PC-9 (cell line): ENCODE measurements at regions not wholly inside any gene's neighbourhood (a gene's known extent, or its start where the extent isn't known, plus 50 kb on each side); places are given as distances from the start of the nearest gene placed in this dataset.
A peak's percentile ranks its signal among the peaks of the same experiment; 100 is the strongest.

Experiments used
- BruUV-seq: library from RNA; stranded (reverse); fragments of 400-500 nt; replicated peaks from 2 replicates; lab custom pipeline; 2021; lab: Mats Ljungman, UMichigan
- CTCF ChIA-PET: fragments of 300-600 bp; sonication (Branson Sonifier 250); formaldehyde crosslinking; loops from one replicate; lab custom pipeline; 2022; ENCODE audit warnings: antibody characterized with exemption; lab: Charles Lee
- POLR2A ChIA-PET: fragments of 300-600 bp; sonication (Branson Sonifier 250); formaldehyde crosslinking; loops from one replicate; lab custom pipeline; 2022; ENCODE audit warnings: antibody characterized with exemption; ENCODE audit not compliant: unreplicated experiment; lab: Charles Lee
- DNase-seq, 2 experiments: peaks; one replicate each; pipeline versions ENCODE4 v3.0.0 to v3.0.0-alpha.2; 2015 to 2022; ENCODE audit warnings: mixed read lengths in 1 of 2
- H2AFZ ChIP-seq: fragments of 200-600 bp; sonication (generic); 2 replicates; pipeline ENCODE4 v1.8.1; 2017; ENCODE audit warnings: antibody characterized with exemption
- H3F3A ChIP-seq: fragments of 200-600 bp; sonication (generic); 2 replicates; pipeline ENCODE4 v1.8.1; 2017; ENCODE audit warnings: antibody characterized with exemption, mild to moderate bottlenecking, low read depth; ENCODE audit not compliant: insufficient read depth
- H3K27ac ChIP-seq: fragments of 200-600 bp; sonication (generic); 2 replicates; pipeline ENCODE4 v1.6.1; 2016; ENCODE audit warnings: mixed run types
- H3K27me3 ChIP-seq: fragments of 200-600 bp; sonication (generic); 2 replicates; pipeline ENCODE4 v1.6.1; 2016; ENCODE audit warnings: low read depth, mixed run types; ENCODE audit not compliant: insufficient read depth
- H3K36me3 ChIP-seq: fragments of 200-600 bp; sonication (generic); 2 replicates; pipeline ENCODE4 v1.6.1; 2016; ENCODE audit warnings: low read depth, mixed run types
- H3K4me1 ChIP-seq: fragments of 200-600 bp; sonication (generic); replicated peaks from 2 replicates; pipeline ENCODE4 v1.6.1; 2016; ENCODE audit warnings: mixed run types; ENCODE audit not compliant: insufficient read depth
- H3K4me2 ChIP-seq: fragments of 200-600 bp; sonication (generic); 2 replicates; pipeline ENCODE4 v1.6.1; 2017; ENCODE audit warnings: mixed run types
- H3K4me3 ChIP-seq: fragments of 200-600 bp; sonication (generic); 2 replicates; pipeline ENCODE4 v1.6.1; 2016; ENCODE audit warnings: mixed run types
- H3K79me2 ChIP-seq: fragments of 200-600 bp; sonication (generic); 2 replicates; pipeline ENCODE4 v1.6.1; 2017; ENCODE audit warnings: low read depth, mixed run types
- H3K9me2 ChIP-seq: fragments of 200-600 bp; sonication (generic); 2 replicates; pipeline ENCODE4 v1.8.1; 2017; ENCODE audit warnings: mild to moderate bottlenecking; ENCODE audit not compliant: insufficient read depth
- H3K9me3 ChIP-seq: fragments of 200-600 bp; sonication (generic); 2 replicates; pipeline ENCODE4 v1.8.1; 2016; ENCODE audit warnings: low read depth; ENCODE audit not compliant: insufficient read depth
- H4K20me1 ChIP-seq: fragments of 200-600 bp; sonication (generic); 2 replicates; pipeline ENCODE4 v1.8.1; 2017; ENCODE audit not compliant: insufficient read depth
- EZH2 ChIP-seq: fragments of 200-600 bp; sonication (generic); IDR thresholded peaks from 2 replicates; pipeline ENCODE4 v1.8.0; 2017; ENCODE audit warnings: antibody characterized with exemption, low read depth
- intact Hi-C: fragments of 100-400 bp; cut with micrococcal nuclease; formaldehyde crosslinking; loops from one replicate; pipeline ENCODE4 v1.10.0; 2022; ENCODE audit not compliant: unreplicated experiment
- TF ChIP-seq, protein P1 (sequence below): fragments of 200-600 bp; sonication (generic); conservative IDR thresholded peaks from 2 replicates; pipeline ENCODE4 v1.6.1; 2017; ENCODE audit warnings: mixed run types, antibody characterized with exemption, mild to moderate bottlenecking, moderate library complexity

GRCh38 chr14:65255583-65256461 lies 153.5 kb upstream of the MAX start:
- DNase-seq: peak; percentile 92
- H3K27me3 ChIP-seq: no peaks in the 10 kb centered on the region
- ChIA-PET POLR2A (interaction anchor here (0.6 to 0.8 kb wide), 5 partner anchors 40 to 156 kb away, joined by 4 to 7 read pairs (median 4); partner anchors contain the start of gene MAX), CTCF (interaction anchor here (0.5 to 1.6 kb wide), 5 partner anchors 9 to 104 kb away, joined by 3 to 7 read pairs (median 4); no protein-coding TSS in a partner anchor)
- H3K9me3 ChIP-seq: peaks cover 5% of the 10 kb centered on the region; the same call in 1 of the 2 replicates
- intact Hi-C loops: loop anchor here (1.0 to 2.0 kb wide), 5 partner anchors 18 to 156 kb away; partner anchors contain the start of gene FUT8
- H3F3A ChIP-seq: peaks cover 64% of the 10 kb centered on the region
- no peaks in the 10 kb centered on the region for H3K9me2 ChIP-seq
- H3K36me3 ChIP-seq: no peaks in the 10 kb centered on the region
- peak overlapping the region; percentile 98 for H3K27ac ChIP-seq
- H3K79me2 ChIP-seq: no peaks in the 10 kb centered on the region
- H2AFZ ChIP-seq: peak overlapping the region; percentile 55
- peak overlapping the region; percentile 84 for H3K4me2 ChIP-seq
- H4K20me1 ChIP-seq: no peaks in the 10 kb centered on the region
- no TSS peak for BruUV-seq
- no peak for TF ChIP-seq EZH2
- TF ChIP-seq, protein P1, sequence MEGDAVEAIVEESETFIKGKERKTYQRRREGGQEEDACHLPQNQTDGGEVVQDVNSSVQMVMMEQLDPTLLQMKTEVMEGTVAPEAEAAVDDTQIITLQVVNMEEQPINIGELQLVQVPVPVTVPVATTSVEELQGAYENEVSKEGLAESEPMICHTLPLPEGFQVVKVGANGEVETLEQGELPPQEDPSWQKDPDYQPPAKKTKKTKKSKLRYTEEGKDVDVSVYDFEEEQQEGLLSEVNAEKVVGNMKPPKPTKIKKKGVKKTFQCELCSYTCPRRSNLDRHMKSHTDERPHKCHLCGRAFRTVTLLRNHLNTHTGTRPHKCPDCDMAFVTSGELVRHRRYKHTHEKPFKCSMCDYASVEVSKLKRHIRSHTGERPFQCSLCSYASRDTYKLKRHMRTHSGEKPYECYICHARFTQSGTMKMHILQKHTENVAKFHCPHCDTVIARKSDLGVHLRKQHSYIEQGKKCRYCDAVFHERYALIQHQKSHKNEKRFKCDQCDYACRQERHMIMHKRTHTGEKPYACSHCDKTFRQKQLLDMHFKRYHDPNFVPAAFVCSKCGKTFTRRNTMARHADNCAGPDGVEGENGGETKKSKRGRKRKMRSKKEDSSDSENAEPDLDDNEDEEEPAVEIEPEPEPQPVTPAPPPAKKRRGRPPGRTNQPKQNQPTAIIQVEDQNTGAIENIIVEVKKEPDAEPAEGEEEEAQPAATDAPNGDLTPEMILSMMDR: peak; percentile 38; the same call in 1 of the 2 replicates
- H3K4me1 ChIP-seq: peaks cover 85% of the 10 kb centered on the region
- H3K4me3 ChIP-seq: peak overlapping the region; percentile 47; the same call in 1 of the 2 replicates

- TF ChIP-seq EZH2: no peak
- TF ChIP-seq, protein P1: no peak
- Histone ChIP-seq H3K79me2 (no peaks in the 10 kb centered on the region), H3F3A (peaks cover 63% of the 10 kb centered on the region), H3K27me3 (no peaks in the 10 kb centered on the region), H3K27ac (peak overlapping the region; percentile 98), H3K4me2 (peak overlapping the region; percentile 84), H2AFZ (no peak overlapping the region), H3K9me2 (no peaks in the 10 kb centered on the region), H3K36me3 (no peaks in the 10 kb centered on the region), H3K4me3 (no peak overlapping the region; the same call in 1 of the 2 replicates), H4K20me1 (no peaks in the 10 kb centered on the region), H3K4me1 (peaks cover 76% of the 10 kb centered on the region), H3K9me3 (peaks cover 5% of the 10 kb centered on the region; the same call in 1 of the 2 replicates)
- BruUV-seq: no TSS peak
- intact Hi-C loops: no loop called here
- DNase-seq: no peak
- POLR2A ChIA-PET: no interaction called here
- CTCF ChIA-PET: no interaction called here
These were observed 154.4 kb upstream of the MAX start for GRCh38 chr14:65256714-65257113.

DNA sequence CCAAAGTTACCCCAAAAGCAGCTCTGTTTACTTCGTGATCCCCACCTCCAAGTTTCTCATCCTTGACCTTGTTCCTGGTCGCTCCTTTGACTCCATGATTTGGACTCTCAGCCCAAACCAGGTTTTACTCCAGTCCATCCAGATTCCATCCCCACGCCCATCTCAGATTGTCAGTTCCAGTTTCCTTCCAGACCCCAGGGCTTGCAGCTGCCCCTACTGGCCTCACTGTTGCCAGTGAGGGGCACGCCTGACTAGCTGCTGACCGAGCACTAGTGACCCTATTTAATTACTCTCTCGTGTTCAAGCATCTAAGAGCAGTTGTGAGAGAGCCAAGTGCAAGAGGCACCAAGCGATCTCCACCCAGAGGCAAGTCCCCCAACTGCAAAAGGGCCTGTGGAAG lies 155.1 kb upstream of the FUT8 start:
- CTCF ChIA-PET: interaction anchor here (0.6 kb wide), 1 partner anchor 19 kb away, joined by 6 read pairs; no protein-coding TSS in a partner anchor
- intact Hi-C loops: no loop called here
- peaks cover 69% of the 10 kb centered on the region for H3K4me1 ChIP-seq
- TF ChIP-seq EZH2: no peak
- TF ChIP-seq, protein P1: no peak
- H3F3A ChIP-seq: peaks cover 63% of the 10 kb centered on the region
- peak in 1 of 2 experiments; percentile 13 for DNase-seq
- H3K4me3 ChIP-seq: no peak overlapping the region
- no peaks in the 10 kb centered on the region for H3K79me2 ChIP-seq
- no peaks in the 10 kb centered on the region for H3K36me3 ChIP-seq
- H3K4me2 ChIP-seq: peak overlapping the region; percentile 84
- no peak overlapping the region for H2AFZ ChIP-seq
- H3K27me3 ChIP-seq: no peaks in the 10 kb centered on the region
- POLR2A ChIA-PET: no interaction called here
- H3K9me3 ChIP-seq: peaks cover 5% of the 10 kb centered on the region; the same call in 1 of the 2 replicates
- H3K9me2 ChIP-seq: no peaks in the 10 kb centered on the region
- peak overlapping the region; percentile 98 for H3K27ac ChIP-seq
- no peaks in the 10 kb centered on the region for H4K20me1 ChIP-seq
- BruUV-seq: no TSS peak
